ENCODE measurements at regions not wholly inside any gene's neighbourhood (a gene's known extent, or its start where the extent isn't known, plus 50 kb on each side); places are given as distances from the start of the nearest gene placed in this dataset.
A peak's percentile ranks its signal among the peaks of the same experiment; 100 is the strongest.
"Not testable (repeated sequence)": the region's sequence is repeated elsewhere in the genome, so short reads cannot be mapped to it uniquely, and the experiment has no call there.

DNA sequence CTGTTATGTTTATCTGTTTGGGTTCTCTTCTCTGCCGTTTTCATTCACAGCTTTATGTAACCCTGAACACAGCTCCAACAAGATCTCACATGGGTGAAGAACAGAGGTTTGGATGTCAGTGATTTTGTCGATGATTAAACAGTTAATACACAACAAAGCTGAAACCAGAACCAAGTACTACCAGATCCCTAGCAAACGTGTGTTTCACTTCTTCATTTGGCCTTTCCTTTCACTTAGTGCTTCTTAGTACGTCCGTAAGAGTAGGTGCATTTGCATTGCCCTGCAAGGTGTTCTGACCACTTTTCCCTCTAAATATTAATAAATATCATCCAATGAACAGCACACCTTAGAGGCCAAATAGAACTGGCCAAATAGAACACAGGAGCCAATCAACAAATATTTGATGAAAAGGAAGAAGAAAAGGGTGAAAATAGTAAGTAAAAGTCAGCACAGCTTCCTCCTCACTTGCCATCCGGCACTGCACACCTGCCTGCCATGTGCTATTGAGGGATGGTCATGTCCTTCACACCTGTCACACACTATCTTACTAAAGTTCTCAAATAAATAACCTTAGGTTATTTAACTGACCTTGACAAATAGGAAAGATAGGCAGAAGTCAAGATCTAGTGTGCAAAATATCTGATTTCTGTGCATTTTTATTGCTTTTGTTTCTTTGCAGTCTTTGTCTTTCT lies 252.6 kb upstream of the ANKRD30A start:
- peak; percentile 22 for DNase-seq

- DNase-seq = no peak
Measured at GRCh38 chr10:36840788-36841187, 284.6 kb upstream of the ANKRD30A start.

- no peak for DNase-seq
Measured at GRCh38 chr10:36837416-36837815, 288.0 kb upstream of the ANKRD30A start.

DNA sequence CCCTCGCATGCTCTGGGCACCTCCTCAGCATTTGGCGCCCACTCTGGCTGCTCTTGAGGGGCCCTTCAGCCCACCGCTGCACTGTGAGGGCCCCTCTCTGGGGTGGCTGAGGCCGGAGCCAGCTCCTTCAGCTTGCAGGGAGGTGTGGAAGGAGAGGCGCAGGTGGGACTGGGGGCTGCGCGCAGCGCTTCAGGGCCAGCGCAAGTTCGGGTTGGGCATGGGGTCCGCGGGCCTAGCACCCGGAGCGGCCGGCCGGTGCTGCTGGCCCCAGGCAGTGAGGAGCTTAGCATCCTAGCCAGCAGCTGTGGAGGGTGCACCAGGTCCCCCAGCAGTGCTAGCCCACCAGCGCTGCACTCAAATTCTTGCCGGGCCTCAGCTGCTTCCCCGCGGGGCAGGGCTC lies 305.6 kb upstream of the ANKRD30A start:
- no peak for DNase-seq

DNA sequence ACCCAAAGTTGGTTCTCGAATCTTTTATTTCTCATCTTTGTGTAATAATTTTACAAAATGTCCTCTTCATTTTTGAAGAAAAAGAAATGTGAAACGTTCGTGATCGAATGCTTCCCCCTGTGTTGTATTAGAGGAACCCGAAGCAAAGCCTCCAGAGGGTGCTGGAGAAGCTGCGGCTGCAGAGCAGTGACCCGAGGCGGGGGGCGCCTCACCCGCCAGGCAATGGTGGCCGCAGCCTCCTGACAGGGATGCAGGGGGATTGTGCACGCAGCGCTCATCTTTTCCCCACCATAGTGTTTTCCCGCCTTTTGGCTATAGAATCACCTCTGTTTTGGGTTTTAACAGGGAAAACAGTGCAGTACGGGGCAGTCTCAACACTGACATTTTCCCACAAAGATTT lies 307.5 kb upstream of the ANKRD30A start:
- DNase-seq = no peak

DNA sequence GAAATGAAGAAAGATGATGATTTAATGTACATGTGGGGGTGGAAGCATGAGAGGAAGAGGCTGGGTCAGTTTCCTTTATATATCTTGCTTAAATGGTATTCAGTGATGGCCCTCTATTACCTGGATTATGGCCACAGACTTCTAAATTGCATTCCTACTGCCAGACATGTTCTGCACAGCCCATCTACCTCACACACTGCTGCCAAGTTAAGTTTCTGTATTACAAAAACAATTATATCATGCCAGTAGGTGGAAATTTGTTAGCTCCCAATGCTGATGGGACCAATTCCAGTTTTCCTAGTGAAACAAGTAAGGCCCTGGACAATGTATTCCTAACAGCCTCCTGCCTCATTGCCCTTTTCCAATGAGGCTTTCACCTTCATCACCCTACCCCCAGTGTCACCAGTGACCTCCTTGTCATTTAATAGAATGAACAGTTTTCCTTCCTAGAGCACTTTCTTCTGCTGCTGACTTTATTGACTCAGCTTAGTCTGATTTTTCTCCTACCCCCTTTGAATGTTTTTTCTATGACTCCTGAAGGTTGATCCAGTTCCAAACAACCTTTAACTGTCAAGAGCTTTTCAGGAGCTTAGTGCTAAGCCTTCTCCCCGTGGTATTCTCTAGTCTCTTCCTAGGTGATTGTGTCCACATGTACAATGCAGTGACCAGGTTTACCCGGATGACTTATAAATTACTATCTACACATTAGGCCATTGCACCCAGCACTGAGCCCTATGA lies 316.6 kb upstream of the ANKRD30A start:
- no peak for DNase-seq

DNA sequence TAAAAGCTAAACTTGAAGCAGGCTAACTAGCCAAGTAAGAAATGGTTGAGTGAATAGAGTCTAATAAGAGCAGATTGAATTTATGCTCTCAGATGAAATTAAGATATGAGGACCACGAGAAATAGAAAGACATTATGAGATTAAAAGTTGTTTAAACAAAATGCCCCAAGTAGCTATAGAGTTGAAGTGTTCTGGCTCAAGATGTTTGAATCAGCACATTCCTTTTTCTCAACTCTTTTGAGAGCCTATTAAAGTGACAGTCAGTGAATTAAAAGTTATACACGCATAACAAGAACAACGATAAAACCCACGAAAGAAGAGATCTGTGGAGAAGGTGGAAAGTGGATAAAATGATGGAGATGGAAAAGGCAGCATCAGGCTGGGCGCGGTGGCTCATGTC lies 322.2 kb upstream of the ANKRD30A start:
- no peak for DNase-seq

DNA sequence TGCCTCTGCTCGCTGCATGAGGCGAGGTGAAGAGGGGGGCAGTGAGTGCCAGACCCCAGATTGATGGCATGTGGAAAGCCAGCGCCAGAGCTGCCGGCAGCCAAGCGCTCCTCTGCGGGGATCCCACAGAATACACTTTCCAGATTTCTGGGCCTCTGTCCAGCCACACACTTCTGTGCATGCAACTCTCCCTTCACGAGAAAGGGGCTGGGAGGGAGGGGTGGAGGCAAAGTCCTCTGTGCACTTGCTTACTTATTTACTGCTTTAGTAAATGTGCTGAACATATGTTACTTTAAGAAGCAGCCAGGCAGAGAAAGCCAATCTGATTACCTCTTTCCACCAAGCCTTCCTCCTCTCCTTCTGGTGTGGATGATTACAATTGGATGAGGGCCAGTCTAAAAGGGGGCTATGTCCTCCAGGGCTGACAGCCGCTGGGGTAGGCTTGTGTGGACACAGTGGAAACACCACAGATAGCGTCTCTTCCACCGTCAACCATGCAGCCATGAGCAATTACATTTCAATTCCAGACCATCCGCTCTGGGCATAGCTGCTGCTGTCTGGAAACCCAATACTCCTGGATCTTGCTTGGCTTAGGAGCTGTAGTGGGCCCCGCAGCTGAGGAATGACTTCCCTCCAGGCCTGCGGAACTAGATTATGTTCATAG lies 322.8 kb upstream of the ANKRD30A start:
- DNase-seq = no peak

DNA sequence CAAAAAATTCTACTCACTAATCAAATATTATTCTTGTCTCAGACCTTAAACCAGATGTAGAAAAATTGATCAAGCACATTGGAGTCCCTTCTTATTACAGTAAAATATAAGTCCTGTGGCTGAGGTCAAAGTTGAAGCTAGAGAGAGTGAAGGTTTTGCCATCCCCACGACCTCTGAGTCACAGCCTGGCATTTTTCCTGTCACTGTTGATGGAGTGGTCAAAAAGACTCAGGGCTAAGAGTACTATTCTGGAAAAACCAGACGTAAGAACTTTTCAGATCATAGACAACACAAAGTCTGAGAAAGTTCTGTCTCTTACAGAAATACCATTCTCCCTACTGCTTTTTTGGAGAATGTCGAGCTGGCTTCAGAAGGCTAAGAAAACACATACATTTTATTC lies 323.7 kb upstream of the ANKRD30A start:
- DNase-seq = no peak

DNA sequence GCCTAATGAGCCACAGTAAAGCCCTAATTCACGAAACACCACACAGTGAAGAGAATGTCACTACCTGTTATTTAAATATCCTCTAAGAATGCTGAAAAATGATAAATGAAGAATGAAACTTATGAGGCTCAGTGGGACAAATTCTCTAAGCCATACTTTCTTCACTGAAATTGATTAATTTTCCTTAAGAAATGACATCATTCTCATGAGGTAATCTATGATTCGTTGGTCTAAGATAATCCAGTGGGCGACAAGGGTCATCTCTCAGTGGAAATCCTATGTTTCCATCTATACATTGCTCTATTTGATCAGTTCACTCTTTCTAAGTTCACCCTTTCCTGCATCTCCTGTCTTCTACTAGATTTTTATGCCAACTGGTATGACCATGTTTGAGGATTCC lies 330.4 kb upstream of the ANKRD30A start:
- DNase-seq = no peak

- DNase-seq = no peak
Measured at GRCh38 chr10:36789974-36790373, 335.4 kb upstream of the ANKRD30A start.

DNA sequence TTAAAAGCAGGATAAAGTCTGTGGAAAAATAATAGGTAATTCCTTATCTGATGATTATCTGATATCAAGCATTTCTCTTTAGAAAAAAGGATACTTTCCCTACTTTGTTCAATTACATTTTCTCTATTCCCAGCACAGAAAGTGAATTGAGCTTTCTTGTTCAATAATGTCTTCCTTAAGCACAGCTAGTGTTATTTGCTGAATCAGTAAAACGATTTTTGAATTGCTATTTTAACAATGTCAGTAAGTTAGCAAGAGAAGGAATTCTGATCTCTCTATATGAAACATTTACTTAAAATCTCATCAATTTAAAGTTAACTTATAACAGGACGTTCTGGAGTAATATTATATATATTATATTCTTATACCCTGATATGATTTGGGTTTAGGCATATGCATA lies 337.2 kb upstream of the ANKRD30A start:
- DNase-seq = no peak

GRCh38 chr10:36783400-36783799 lies 342.0 kb upstream of the ANKRD30A start:
- no peak for DNase-seq

DNA sequence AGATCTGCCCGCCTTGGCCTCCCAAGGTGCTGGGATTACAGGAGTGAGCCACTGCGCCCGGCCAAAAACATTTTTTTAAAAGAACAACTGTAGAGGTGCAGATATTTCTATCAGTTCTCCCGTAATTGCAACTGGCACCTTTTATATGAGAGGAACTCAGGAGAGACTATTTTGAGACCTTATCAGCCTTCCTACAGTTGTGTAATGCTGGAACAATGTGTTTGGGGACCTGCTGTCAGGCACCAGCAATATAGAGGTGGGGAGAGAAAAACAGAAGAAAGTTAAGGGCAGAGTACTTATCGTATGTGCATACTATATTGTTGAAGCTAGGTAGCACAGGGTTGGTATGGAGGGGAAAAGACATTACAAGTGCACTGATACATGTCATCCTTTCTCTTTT lies 343.8 kb upstream of the ANKRD30A start:
- no peak for DNase-seq

DNA sequence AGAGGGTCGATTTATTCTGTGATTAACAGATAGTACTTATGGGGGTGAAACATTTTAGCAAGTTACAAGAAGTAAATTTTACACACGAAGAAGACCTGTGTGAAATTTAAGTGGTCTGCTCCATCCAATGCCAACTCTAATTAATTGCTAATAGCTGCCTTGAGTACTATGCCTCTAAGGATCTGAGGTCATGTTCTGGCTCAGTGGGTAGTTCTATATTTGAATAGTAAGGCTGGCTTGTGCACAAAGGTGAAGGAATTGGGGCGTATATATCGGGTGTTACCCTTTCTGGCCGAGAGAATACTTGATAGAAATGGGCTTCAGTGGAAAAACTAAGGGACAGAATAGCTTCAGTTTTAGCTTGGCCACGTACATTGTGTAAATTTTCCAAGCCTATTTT lies 345.2 kb upstream of the ANKRD30A start:
- DNase-seq = no peak

DNA sequence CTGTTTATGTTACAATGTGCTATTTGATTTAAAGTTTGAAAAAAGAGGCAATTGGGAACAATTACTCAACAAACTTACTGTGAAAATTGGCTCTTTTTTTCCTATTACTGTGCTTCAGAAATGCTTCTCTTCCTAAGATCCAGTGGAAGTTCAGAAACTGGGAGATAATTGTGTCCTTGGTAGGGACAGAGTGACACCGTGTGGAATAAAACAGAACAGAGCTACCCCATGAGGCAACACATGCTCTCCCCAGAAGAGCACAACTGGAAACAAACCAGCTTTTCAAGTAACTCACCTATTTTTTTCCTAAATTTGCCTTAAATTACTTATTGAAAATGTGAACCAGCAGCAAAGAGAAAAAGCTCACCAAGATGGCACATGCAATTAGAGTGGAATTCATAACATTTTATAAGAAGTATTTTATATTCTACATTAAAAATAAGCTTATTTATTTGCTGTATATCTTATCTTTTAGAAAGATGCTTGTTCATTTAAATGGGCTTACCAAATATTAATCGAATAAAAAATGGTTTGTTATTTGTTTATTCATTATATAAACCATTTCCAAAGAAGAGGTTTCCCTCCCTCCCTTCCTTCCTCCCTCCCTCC lies 346.1 kb upstream of the ANKRD30A start:
- DNase-seq = no peak

GRCh38 chr10:36778651-36779050 lies 346.7 kb upstream of the ANKRD30A start:
- no peak for DNase-seq

- no peak for DNase-seq
Measured at GRCh38 chr10:36773652-36774051, 351.7 kb upstream of the ANKRD30A start.

GRCh38 chr10:36771725-36772124 lies 353.7 kb upstream of the ANKRD30A start:
- DNase-seq = no peak

- not testable (repeated sequence) for DNase-seq
Measured at GRCh38 chr10:36769741-36770140, 355.7 kb upstream of the ANKRD30A start.

- no peak for DNase-seq
Measured at GRCh38 chr10:36766940-36767339, 358.5 kb upstream of the ANKRD30A start.

- no peak for DNase-seq
Measured at GRCh38 chr10:36766415-36766810, 359.0 kb upstream of the ANKRD30A start.

DNA sequence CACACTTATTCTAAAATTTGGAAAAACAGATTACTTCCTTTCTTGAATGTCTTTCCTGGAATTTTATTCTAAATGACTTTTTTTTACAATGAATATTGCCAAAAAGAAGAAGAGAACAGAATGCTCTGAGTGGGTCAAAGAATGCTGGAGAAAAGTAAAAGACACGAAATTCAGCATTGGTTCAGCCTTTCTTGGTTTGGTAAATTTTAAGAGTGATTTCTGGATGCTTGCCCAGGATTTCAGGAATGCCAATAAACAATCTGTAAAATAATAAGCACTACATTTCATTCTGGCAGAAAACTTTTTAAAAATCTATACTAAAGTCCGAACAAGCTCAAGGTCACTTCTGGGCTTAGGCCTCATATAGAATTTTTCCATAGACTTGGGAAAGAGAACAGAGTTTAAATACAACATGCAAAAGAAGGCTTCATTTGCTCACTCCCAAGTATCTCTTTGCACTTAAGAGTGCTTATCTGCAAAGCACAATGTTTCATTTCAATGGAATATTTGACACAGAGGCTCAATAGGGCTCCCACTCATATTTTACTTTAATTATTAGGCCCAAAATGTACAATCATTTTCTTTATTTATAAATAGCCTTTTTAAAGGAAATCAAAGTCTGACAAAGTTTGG lies 359.5 kb upstream of the ANKRD30A start:
- no peak for DNase-seq

Measured in RPMI8226 (cell line).